Stimulated activated CD4-positive, alpha-beta T cell treated with anti-CD3 and anti-CD28 coated beads, Interleukin-12 subunit alpha, Interleukin-12 subunit beta, amount 100 ng/mL, for 24 hours (primary cell): ENCODE measurements at regions not wholly inside any gene's neighbourhood (a gene's known extent, or its start where the extent isn't known, plus 50 kb on each side); places are given as distances from the start of the nearest gene placed in this dataset.
"Not testable (repeated sequence)": the region's sequence is repeated elsewhere in the genome, so short reads cannot be mapped to it uniquely, and the experiment has no call there.

Experiments used
- DNase-seq, 2 experiments: peaks; one replicate each; pipeline ENCODE4 v3.0.0-alpha.2; 2020; ENCODE audit warnings: low read depth in 2 of 2

- no peak for DNase-seq
Observed at GRCh38 chr5:124126504-124127217, 614.7 kb downstream of the CSNK1G3 start.

GRCh38 chr5:124124711-124125229 lies 612.8 kb downstream of the CSNK1G3 start:
- no peak for DNase-seq

GRCh38 chr5:124121198-124121597 lies 609.2 kb downstream of the CSNK1G3 start:
- no peak for DNase-seq

GRCh38 chr5:124114911-124115310 lies 602.9 kb downstream of the CSNK1G3 start:
- no peak for DNase-seq

- no peak for DNase-seq
Observed at GRCh38 chr5:124111886-124112285, 599.9 kb downstream of the CSNK1G3 start.

GRCh38 chr5:124110942-124111341 lies 599.0 kb downstream of the CSNK1G3 start:
- no peak for DNase-seq

- no peak for DNase-seq
Observed at GRCh38 chr5:124105326-124105725, 593.3 kb downstream of the CSNK1G3 start.

- DNase-seq = no peak
Observed at GRCh38 chr5:124104821-124105220, 592.8 kb downstream of the CSNK1G3 start.

- DNase-seq = no peak
Observed at GRCh38 chr5:124104344-124104743, 592.4 kb downstream of the CSNK1G3 start.

- no peak for DNase-seq
Observed at GRCh38 chr5:124103671-124104070, 591.7 kb downstream of the CSNK1G3 start.

GRCh38 chr5:124103056-124103455 lies 591.1 kb downstream of the CSNK1G3 start:
- DNase-seq = not testable (repeated sequence)

GRCh38 chr5:124102486-124102885 lies 590.5 kb downstream of the CSNK1G3 start:
- DNase-seq = no peak

GRCh38 chr5:124093658-124094057 lies 581.7 kb downstream of the CSNK1G3 start:
- no peak for DNase-seq

- DNase-seq = no peak
Observed at GRCh38 chr5:124090115-124090514, 578.1 kb downstream of the CSNK1G3 start.

GRCh38 chr5:124089578-124089977 lies 577.6 kb downstream of the CSNK1G3 start:
- DNase-seq = no peak

GRCh38 chr5:124088289-124089032 lies 576.5 kb downstream of the CSNK1G3 start:
- DNase-seq = no peak

- no peak for DNase-seq
Observed at GRCh38 chr5:124087752-124088151, 575.8 kb downstream of the CSNK1G3 start.

- no peak for DNase-seq
Observed at GRCh38 chr5:124080256-124080655, 568.3 kb downstream of the CSNK1G3 start.

- no peak for DNase-seq
Observed at GRCh38 chr5:124079062-124079461, 567.1 kb downstream of the CSNK1G3 start.

- no peak for DNase-seq
Observed at GRCh38 chr5:124074500-124074899, 562.5 kb downstream of the CSNK1G3 start.

GRCh38 chr5:124072570-124072969 lies 560.6 kb downstream of the CSNK1G3 start:
- no peak for DNase-seq

GRCh38 chr5:124071039-124071438 lies 559.1 kb downstream of the CSNK1G3 start:
- DNase-seq = no peak

GRCh38 chr5:124065508-124065907 lies 553.5 kb downstream of the CSNK1G3 start:
- no peak for DNase-seq
